SK-N-SH treated with all-trans-retinoic acid at 6 μM for 48 hours (cell line): ENCODE measurements at regions not wholly inside any gene's neighbourhood (a gene's known extent, or its start where the extent isn't known, plus 50 kb on each side); places are given as distances from the start of the nearest gene placed in this dataset.

Experiments used
- ATAC-seq: fragments of 200-7000 bp; cut with Tn5 transposase; 3 replicates; pipeline ENCODE4 v1.9.1; 2020; ENCODE audit warnings: mild to moderate bottlenecking, moderate library complexity
- ARNTL ChIP-seq: fragments of 450-650 bp; formaldehyde crosslinking; IDR thresholded peaks from 2 replicates; pipeline ENCODE4 v1.5.0; 2020; ENCODE audit warnings: low read depth, mild to moderate bottlenecking, moderate library complexity, borderline replicate concordance
- BACH2 ChIP-seq: fragments of 250-450 bp; sonication (Bioruptor Pico); IDR thresholded peaks from 2 replicates; pipeline ENCODE4 v1.9.0; 2021; ENCODE audit warnings: mild to moderate bottlenecking, borderline replicate concordance
- CSRNP3 ChIP-seq: fragments of 250-450 bp; sonication (Bioruptor Pico); IDR thresholded peaks from 2 replicates; pipeline ENCODE4 v1.5.1; 2021; ENCODE audit warnings: mild to moderate bottlenecking, moderate library complexity
- ESRRG ChIP-seq: fragments of 250-450 bp; sonication (Bioruptor Pico); IDR thresholded peaks from 2 replicates; pipeline ENCODE4 v1.6.1; 2021; ENCODE audit warnings: mild to moderate bottlenecking
- GLIS3 ChIP-seq: fragments of 250-450 bp; sonication (Bioruptor Pico); IDR thresholded peaks from 2 replicates; pipeline ENCODE4 v1.5.0; 2020; ENCODE audit warnings: mild to moderate bottlenecking, moderate library complexity
- ISL1 ChIP-seq: fragments of 250-450 bp; sonication (Bioruptor Pico); IDR thresholded peaks from 2 replicates; pipeline ENCODE4 v2.1.2; 2022; ENCODE audit warnings: mild to moderate bottlenecking, moderate library complexity
- OSR1 ChIP-seq: fragments of 250-450 bp; sonication (Bioruptor Pico); IDR thresholded peaks from 2 replicates; pipeline ENCODE4 v1.8.0; 2022; ENCODE audit warnings: moderate library complexity, mild to moderate bottlenecking, inconsistent platforms
- PATZ1 ChIP-seq: fragments of 250-450 bp; sonication (Bioruptor Pico); IDR thresholded peaks from 2 replicates; pipeline ENCODE4 v1.8.0; 2020; ENCODE audit warnings: mild to moderate bottlenecking, moderate library complexity, borderline replicate concordance
- RARB ChIP-seq: fragments of 250-450 bp; sonication (Bioruptor Pico); IDR thresholded peaks from 2 replicates; pipeline ENCODE4 v1.8.0; 2021; ENCODE audit warnings: mild to moderate bottlenecking, moderate library complexity
- TCF4 ChIP-seq: fragments of 250-450 bp; sonication (Bioruptor Pico); IDR thresholded peaks from 2 replicates; pipeline ENCODE4 v1.8.0; 2021; ENCODE audit warnings: mild to moderate bottlenecking, moderate library complexity, borderline replicate concordance
- TOX ChIP-seq: fragments of 250-450 bp; sonication (Bioruptor Pico); IDR thresholded peaks from 2 replicates; pipeline ENCODE4 v1.8.0; 2021; ENCODE audit warnings: mild to moderate bottlenecking, moderate library complexity, borderline replicate concordance
- ZC3H10 ChIP-seq: fragments of 250-450 bp; sonication (Bioruptor Pico); IDR thresholded peaks from 2 replicates; pipeline ENCODE4 v1.5.1; 2021; ENCODE audit warnings: mild to moderate bottlenecking, moderate library complexity
- ZFP3 ChIP-seq: fragments of 250-450 bp; sonication (Bioruptor Pico); IDR thresholded peaks from 2 replicates; pipeline ENCODE4 v1.5.0; 2020; ENCODE audit warnings: mild to moderate bottlenecking, moderate library complexity
- ZFP30 ChIP-seq: fragments of 450-650 bp; formaldehyde crosslinking; IDR thresholded peaks from 2 replicates; pipeline ENCODE4 v1.5.0; 2022; ENCODE audit warnings: mild to moderate bottlenecking, moderate library complexity
- ZNF565 ChIP-seq: fragments of 450-650 bp; formaldehyde crosslinking; conservative IDR thresholded peaks from 2 replicates; pipeline ENCODE4 v1.5.0; 2020; ENCODE audit warnings: low read depth, mild to moderate bottlenecking, moderate library complexity
- ZNF8 ChIP-seq: fragments of 450-650 bp; formaldehyde crosslinking; IDR thresholded peaks from 2 replicates; pipeline ENCODE4 v1.5.0; 2020; ENCODE audit warnings: mild to moderate bottlenecking, moderate library complexity
- TF ChIP-seq, protein P1 (sequence below): fragments of 250-450 bp; sonication (Bioruptor Pico); IDR thresholded peaks from 2 replicates; pipeline ENCODE4 v1.5.0; 2020; ENCODE audit warnings: mild to moderate bottlenecking, moderate library complexity
- TF ChIP-seq, protein P2 (sequence below): fragments of 250-450 bp; sonication (Bioruptor Pico); IDR thresholded peaks from 2 replicates; pipeline ENCODE4 v1.8.0; 2021; ENCODE audit warnings: low read depth, mild to moderate bottlenecking, moderate library complexity, borderline replicate concordance
- TF ChIP-seq, protein P3 (sequence below): fragments of 250-450 bp; sonication (Bioruptor Pico); IDR thresholded peaks from 2 replicates; pipeline ENCODE4 v1.5.1; 2020; ENCODE audit warnings: low read depth, mild to moderate bottlenecking, moderate library complexity

DNA sequence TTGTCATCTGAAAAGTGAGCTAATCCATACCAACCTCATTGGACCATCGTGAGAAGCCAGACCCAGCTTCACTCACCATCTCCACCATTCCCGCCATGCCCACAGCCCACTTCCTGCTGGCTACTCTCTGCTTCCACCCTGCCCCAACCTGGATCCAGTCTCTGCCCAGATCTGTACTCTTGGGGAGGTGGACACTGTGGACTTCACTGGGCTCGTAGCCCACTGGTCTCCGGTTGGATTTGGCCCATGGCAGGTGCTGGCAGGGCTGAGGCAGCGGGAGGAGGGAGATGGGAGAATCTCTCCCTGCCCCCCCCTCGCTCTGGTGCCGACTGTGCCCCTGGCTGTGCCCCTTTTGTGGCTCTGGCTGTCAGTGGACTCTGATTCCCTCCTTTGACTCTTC lies 193.8 kb downstream of the ABHD5 start (continued):
- TF ChIP-seq, protein P1, sequence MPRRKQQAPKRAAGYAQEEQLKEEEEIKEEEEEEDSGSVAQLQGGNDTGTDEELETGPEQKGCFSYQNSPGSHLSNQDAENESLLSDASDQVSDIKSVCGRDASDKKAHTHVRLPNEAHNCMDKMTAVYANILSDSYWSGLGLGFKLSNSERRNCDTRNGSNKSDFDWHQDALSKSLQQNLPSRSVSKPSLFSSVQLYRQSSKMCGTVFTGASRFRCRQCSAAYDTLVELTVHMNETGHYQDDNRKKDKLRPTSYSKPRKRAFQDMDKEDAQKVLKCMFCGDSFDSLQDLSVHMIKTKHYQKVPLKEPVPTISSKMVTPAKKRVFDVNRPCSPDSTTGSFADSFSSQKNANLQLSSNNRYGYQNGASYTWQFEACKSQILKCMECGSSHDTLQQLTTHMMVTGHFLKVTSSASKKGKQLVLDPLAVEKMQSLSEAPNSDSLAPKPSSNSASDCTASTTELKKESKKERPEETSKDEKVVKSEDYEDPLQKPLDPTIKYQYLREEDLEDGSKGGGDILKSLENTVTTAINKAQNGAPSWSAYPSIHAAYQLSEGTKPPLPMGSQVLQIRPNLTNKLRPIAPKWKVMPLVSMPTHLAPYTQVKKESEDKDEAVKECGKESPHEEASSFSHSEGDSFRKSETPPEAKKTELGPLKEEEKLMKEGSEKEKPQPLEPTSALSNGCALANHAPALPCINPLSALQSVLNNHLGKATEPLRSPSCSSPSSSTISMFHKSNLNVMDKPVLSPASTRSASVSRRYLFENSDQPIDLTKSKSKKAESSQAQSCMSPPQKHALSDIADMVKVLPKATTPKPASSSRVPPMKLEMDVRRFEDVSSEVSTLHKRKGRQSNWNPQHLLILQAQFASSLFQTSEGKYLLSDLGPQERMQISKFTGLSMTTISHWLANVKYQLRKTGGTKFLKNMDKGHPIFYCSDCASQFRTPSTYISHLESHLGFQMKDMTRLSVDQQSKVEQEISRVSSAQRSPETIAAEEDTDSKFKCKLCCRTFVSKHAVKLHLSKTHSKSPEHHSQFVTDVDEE (CRISPR knock-in tag), result no peak
- TF ChIP-seq, protein P2, sequence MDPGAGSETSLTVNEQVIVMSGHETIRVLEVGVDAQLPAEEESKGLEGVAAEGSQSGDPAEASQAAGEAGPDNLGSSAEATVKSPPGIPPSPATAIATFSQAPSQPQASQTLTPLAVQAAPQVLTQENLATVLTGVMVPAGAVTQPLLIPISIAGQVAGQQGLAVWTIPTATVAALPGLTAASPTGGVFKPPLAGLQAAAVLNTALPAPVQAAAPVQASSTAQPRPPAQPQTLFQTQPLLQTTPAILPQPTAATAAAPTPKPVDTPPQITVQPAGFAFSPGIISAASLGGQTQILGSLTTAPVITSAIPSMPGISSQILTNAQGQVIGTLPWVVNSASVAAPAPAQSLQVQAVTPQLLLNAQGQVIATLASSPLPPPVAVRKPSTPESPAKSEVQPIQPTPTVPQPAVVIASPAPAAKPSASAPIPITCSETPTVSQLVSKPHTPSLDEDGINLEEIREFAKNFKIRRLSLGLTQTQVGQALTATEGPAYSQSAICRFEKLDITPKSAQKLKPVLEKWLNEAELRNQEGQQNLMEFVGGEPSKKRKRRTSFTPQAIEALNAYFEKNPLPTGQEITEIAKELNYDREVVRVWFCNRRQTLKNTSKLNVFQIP (CRISPR knock-in tag), result no peak

- TF ChIP-seq GLIS3 (CRISPR knock-in tag) (no peak), ISL1 (CRISPR knock-in tag) (no peak), RARB (CRISPR knock-in tag) (no peak), CSRNP3 (CRISPR knock-in tag) (no peak), PATZ1 (CRISPR knock-in tag) (no peak), ZFP30 (no peak), ESRRG (CRISPR knock-in tag) (no peak), ZNF565 (no peak), ZC3H10 (CRISPR knock-in tag) (no peak), BACH2 (CRISPR knock-in tag) (no peak), ZFP3 (CRISPR knock-in tag) (no peak), TOX (CRISPR knock-in tag) (no peak), ZNF8 (CRISPR knock-in tag) (no peak), OSR1 (CRISPR knock-in tag) (no peak), TCF4 (CRISPR knock-in tag) (no peak), ARNTL (CRISPR knock-in tag) (no peak)
- TF ChIP-seq, protein P2 (CRISPR knock-in tag), result no peak
- TF ChIP-seq, protein P3, sequence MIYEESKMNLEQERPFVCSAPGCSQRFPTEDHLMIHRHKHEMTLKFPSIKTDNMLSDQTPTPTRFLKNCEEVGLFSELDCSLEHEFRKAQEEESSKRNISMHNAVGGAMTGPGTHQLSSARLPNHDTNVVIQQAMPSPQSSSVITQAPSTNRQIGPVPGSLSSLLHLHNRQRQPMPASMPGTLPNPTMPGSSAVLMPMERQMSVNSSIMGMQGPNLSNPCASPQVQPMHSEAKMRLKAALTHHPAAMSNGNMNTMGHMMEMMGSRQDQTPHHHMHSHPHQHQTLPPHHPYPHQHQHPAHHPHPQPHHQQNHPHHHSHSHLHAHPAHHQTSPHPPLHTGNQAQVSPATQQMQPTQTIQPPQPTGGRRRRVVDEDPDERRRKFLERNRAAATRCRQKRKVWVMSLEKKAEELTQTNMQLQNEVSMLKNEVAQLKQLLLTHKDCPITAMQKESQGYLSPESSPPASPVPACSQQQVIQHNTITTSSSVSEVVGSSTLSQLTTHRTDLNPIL, result no peak
- TF ChIP-seq, protein P1 (CRISPR knock-in tag), result no peak
- no peak for ATAC-seq
Measured at GRCh38 chr3:43885908-43886618, 195.3 kb downstream of the ABHD5 start.
